Jurkat, Clone E6-1 (cell line): ENCODE measurements at regions not wholly inside any gene's neighbourhood (a gene's known extent, or its start where the extent isn't known, plus 50 kb on each side); places are given as distances from the start of the nearest gene placed in this dataset.

ENCODE experiments used
- DNase-seq: peaks from one replicate; pipeline ENCODE4 v3.0.0-alpha.2; 2011; ENCODE audit warnings: low read depth, low spot score
- H3K4me3 ChIP-seq: 2 replicates; pipeline ENCODE4 v1.5.1; 2011; ENCODE audit warnings: mild to moderate bottlenecking, low read length, control low read depth, moderate library complexity

GRCh38 chr2:3075316-3075990, 302.2 kb downstream of the EIPR1 start:
- no peak overlapping the region for H3K4me3 ChIP-seq
- no peak for DNase-seq

- no peak for DNase-seq
- no peak overlapping the region for H3K4me3 ChIP-seq
Observed at GRCh38 chr2:3073704-3074103, 303.9 kb downstream of the EIPR1 start.

GRCh38 chr2:3073041-3073595, 304.5 kb downstream of the EIPR1 start:
- H3K4me3 ChIP-seq = no peak overlapping the region
- no peak for DNase-seq

- no peak overlapping the region for H3K4me3 ChIP-seq
- no peak for DNase-seq
Observed at GRCh38 chr2:3071685-3072263, 305.8 kb downstream of the EIPR1 start.

GRCh38 chr2:3066831-3067230, 310.8 kb downstream of the EIPR1 start:
- DNase-seq = no peak
- H3K4me3 ChIP-seq = no peak overlapping the region

GRCh38 chr2:3065928-3066327, 311.7 kb downstream of the EIPR1 start:
- no peak overlapping the region for H3K4me3 ChIP-seq
- DNase-seq = no peak

GRCh38 chr2:3062476-3063260, 314.9 kb downstream of the EIPR1 start:
- no peak overlapping the region for H3K4me3 ChIP-seq
- no peak for DNase-seq

- DNase-seq = no peak
- H3K4me3 ChIP-seq = no peak overlapping the region
Observed at GRCh38 chr2:3060049-3060448, 317.6 kb downstream of the EIPR1 start.

- no peak for DNase-seq
Observed at GRCh38 chr2:3059141-3059925, 318.3 kb downstream of the EIPR1 start.

GRCh38 chr2:3054066-3054465, 323.6 kb downstream of the EIPR1 start:
- DNase-seq = no peak
- no peak overlapping the region for H3K4me3 ChIP-seq

More at GRCh38 chr2:3059141-3059925, 318.3 kb downstream of the EIPR1 start:
- no peak overlapping the region for H3K4me3 ChIP-seq

GRCh38 chr2:3051266-3051665, 326.4 kb downstream of the EIPR1 start:
- DNase-seq = peak; percentile 68
- no peak overlapping the region for H3K4me3 ChIP-seq

- no peak for DNase-seq
- H3K4me3 ChIP-seq = no peak overlapping the region
Observed at GRCh38 chr2:3046170-3046865, 331.3 kb downstream of the EIPR1 start.

- no peak overlapping the region for H3K4me3 ChIP-seq
- no peak for DNase-seq
Observed at GRCh38 chr2:3045318-3045921, 332.2 kb downstream of the EIPR1 start.

GRCh38 chr2:3044587-3045317, 332.9 kb downstream of the EIPR1 start:
- DNase-seq = no peak
- no peak overlapping the region for H3K4me3 ChIP-seq

- no peak overlapping the region for H3K4me3 ChIP-seq
Observed at GRCh38 chr2:3043726-3044125, 333.9 kb downstream of the EIPR1 start.

GRCh38 chr2:3042601-3043585, 334.7 kb downstream of the EIPR1 start:
- H3K4me3 ChIP-seq = no peak overlapping the region
- no peak for DNase-seq

More at GRCh38 chr2:3043726-3044125, 333.9 kb downstream of the EIPR1 start:
- no peak for DNase-seq
